WTC11 (cell line): ENCODE measurements at regions not wholly inside any gene's neighbourhood (a gene's known extent, or its start where the extent isn't known, plus 50 kb on each side); places are given as distances from the start of the nearest gene placed in this dataset.

Source experiments
- FOXK1 ChIP-seq: sonication (generic); formaldehyde crosslinking; IDR thresholded peaks from 2 replicates; pipeline ENCODE4 v1.8.0; 2022; ENCODE audit warnings: mild to moderate bottlenecking, moderate library complexity, missing genetic modification reagents
- SMAD4 ChIP-seq: sonication (generic); formaldehyde crosslinking; IDR thresholded peaks from 2 replicates; pipeline ENCODE4 v1.8.0; 2022; ENCODE audit warnings: mild to moderate bottlenecking, missing genetic modification reagents
- TF ChIP-seq, protein P1 (sequence below): fragments of 200-600 bp; IDR thresholded peaks from 2 replicates; pipeline ENCODE4 v1.8.0; 2022; ENCODE audit warnings: antibody characterized with exemption
- TF ChIP-seq, protein P2 (sequence below): sonication (generic); formaldehyde crosslinking; IDR thresholded peaks from 2 replicates; pipeline ENCODE4 v1.8.0; 2022; ENCODE audit warnings: mild to moderate bottlenecking, missing genetic modification reagents

DNA sequence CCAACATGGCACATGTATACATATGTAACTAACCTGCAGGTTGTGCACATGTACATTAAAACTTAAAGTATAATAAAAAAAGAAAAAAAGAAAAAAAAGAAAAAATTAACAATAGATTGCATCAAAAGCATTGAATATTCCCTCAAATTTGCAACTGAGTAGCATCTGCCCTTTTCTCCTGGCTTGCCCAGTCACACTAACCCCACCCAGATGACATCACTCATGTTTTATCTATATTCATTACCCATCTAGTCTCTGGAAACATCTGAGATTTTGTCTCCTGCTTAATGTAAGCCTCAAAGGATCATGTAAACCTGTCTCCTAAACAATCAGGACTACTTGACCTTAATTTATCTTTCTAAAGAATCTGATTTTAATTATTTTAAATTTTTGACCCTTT, 706.8 kb downstream of the CD109 start:
- TF ChIP-seq, protein P1, sequence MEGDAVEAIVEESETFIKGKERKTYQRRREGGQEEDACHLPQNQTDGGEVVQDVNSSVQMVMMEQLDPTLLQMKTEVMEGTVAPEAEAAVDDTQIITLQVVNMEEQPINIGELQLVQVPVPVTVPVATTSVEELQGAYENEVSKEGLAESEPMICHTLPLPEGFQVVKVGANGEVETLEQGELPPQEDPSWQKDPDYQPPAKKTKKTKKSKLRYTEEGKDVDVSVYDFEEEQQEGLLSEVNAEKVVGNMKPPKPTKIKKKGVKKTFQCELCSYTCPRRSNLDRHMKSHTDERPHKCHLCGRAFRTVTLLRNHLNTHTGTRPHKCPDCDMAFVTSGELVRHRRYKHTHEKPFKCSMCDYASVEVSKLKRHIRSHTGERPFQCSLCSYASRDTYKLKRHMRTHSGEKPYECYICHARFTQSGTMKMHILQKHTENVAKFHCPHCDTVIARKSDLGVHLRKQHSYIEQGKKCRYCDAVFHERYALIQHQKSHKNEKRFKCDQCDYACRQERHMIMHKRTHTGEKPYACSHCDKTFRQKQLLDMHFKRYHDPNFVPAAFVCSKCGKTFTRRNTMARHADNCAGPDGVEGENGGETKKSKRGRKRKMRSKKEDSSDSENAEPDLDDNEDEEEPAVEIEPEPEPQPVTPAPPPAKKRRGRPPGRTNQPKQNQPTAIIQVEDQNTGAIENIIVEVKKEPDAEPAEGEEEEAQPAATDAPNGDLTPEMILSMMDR, result no peak
- no peak for TF ChIP-seq SMAD4 (CRISPR knock-in tag)
- no peak for TF ChIP-seq FOXK1 (CRISPR knock-in tag)
- TF ChIP-seq, protein P2, sequence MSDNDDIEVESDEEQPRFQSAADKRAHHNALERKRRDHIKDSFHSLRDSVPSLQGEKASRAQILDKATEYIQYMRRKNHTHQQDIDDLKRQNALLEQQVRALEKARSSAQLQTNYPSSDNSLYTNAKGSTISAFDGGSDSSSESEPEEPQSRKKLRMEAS (CRISPR knock-in tag), result no peak
